ENCODE measurements at regions not wholly inside any gene's neighbourhood (a gene's known extent, or its start where the extent isn't known, plus 50 kb on each side); places are given as distances from the start of the nearest gene placed in this dataset.

DNA sequence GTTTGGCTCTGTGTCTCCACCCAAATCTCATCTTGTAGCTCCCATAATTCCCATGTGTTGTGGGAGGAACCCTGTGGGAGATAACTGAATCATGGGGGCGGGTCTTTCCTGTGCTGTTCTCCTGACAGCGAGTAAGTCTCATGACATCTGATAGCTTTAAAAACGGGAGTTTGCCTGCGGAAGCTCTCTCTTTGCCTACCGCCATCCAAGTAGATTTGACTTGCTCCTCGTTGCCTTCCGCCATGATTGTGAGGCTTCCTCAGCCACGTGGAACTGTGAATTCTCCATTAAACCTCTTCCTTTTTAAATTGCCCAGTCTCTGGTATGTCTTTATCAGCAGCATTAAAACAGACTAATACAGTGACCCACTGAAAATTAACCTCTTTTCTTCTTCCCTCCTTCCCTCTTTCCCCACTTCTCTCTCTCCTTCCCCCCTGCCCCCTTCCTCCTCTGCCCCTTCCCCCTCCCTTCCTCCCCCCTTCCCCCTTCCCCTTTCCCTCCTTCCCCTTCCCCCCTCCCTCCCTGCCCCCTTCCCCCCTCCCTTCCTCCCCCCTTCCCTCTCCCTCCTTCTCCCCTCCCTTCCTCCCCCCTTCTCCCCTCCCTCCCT lies 818.8 kb downstream of the SLC4A3 start:
- TF ChIP-seq, protein P1, sequence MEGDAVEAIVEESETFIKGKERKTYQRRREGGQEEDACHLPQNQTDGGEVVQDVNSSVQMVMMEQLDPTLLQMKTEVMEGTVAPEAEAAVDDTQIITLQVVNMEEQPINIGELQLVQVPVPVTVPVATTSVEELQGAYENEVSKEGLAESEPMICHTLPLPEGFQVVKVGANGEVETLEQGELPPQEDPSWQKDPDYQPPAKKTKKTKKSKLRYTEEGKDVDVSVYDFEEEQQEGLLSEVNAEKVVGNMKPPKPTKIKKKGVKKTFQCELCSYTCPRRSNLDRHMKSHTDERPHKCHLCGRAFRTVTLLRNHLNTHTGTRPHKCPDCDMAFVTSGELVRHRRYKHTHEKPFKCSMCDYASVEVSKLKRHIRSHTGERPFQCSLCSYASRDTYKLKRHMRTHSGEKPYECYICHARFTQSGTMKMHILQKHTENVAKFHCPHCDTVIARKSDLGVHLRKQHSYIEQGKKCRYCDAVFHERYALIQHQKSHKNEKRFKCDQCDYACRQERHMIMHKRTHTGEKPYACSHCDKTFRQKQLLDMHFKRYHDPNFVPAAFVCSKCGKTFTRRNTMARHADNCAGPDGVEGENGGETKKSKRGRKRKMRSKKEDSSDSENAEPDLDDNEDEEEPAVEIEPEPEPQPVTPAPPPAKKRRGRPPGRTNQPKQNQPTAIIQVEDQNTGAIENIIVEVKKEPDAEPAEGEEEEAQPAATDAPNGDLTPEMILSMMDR (IDR thresholded peaks at IDR 0.05) = no peak
- no peak for TF ChIP-seq POLR2A (IDR thresholded peaks at IDR 0.05)
- TF ChIP-seq POLR2AphosphoS5 (IDR thresholded peaks at IDR 0.05) = no peak
- TF ChIP-seq EP300 (IDR thresholded peaks at IDR 0.05; ENCODE audit: low read depth) = no peak

Measured in transverse colon (tissue), 4 donors.